ENCODE measurements at regions not wholly inside any gene's neighbourhood (a gene's known extent, or its start where the extent isn't known, plus 50 kb on each side); places are given as distances from the start of the nearest gene placed in this dataset.

- TF ChIP-seq CTCF (IDR thresholded peaks at IDR 0.05; ENCODE audit: low read depth, low read length) (no peak), EZH2phosphoT487 (IDR thresholded peaks at IDR 0.05; ENCODE audit: low read depth) (no peak)
These were observed 231.7 kb downstream of the ARPP21 start for GRCh38 chr3:35871009-35871408.

All from OCI-LY3 (cell line).